Spleen (tissue), 7 donors: ENCODE measurements at regions not wholly inside any gene's neighbourhood (a gene's known extent, or its start where the extent isn't known, plus 50 kb on each side); places are given as distances from the start of the nearest gene placed in this dataset.

ENCODE experiments used
- POLR2AphosphoS5 ChIP-seq, 3 donors: sonication (generic); formaldehyde crosslinking; IDR thresholded peaks; one replicate each; pipeline ENCODE4 v1.5.1; 2017; ENCODE audit warnings: antibody characterized with exemption in 3 of 3
- TF ChIP-seq, protein P1 (sequence below), 11 experiments: fragments of 200-600 bp in 7 of 11; fragments of 450-650 bp in 4 of 11; sonication (generic) in 4 of 11; IDR thresholded peaks in 8 of 11; conservative IDR thresholded peaks in 3 of 11; 1 replicate in 7 of 11; 2 replicates in 4 of 11; pipeline versions ENCODE4 v1.4.0 to v1.8.0; 2016 to 2021; ENCODE audit warnings: antibody characterized with exemption in 11 of 11, inconsistent platforms in 4 of 11, mild to moderate bottlenecking in 1 of 11
- donor health status: DM: no; HTN: no; CAD: no; lungs with moderate emphysema.
- donor health status: DM: no; HTN: no; CAD: no.
- donor health status: DM: no; HTN: no; CAD: no.

DNA sequence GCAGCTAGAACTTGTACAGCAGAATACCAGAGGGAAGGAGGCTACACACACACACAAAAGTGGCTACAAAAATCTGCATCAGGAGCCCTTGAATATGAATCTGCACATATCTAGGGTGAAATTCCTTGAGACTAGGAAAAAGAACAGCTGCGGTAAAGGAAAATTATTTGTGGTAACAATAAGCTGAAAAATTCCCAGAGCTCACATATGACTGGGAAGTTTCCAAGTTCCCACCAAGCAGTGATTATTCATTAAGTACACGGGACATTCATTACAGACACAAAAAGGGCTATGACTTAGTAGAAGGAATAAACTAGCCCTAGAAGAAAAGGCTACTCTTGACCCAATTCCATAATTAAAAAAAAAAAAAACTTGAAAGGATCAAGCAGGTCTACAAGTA lies 149.5 kb upstream of the BACE2 start:
- TF ChIP-seq, protein P1, sequence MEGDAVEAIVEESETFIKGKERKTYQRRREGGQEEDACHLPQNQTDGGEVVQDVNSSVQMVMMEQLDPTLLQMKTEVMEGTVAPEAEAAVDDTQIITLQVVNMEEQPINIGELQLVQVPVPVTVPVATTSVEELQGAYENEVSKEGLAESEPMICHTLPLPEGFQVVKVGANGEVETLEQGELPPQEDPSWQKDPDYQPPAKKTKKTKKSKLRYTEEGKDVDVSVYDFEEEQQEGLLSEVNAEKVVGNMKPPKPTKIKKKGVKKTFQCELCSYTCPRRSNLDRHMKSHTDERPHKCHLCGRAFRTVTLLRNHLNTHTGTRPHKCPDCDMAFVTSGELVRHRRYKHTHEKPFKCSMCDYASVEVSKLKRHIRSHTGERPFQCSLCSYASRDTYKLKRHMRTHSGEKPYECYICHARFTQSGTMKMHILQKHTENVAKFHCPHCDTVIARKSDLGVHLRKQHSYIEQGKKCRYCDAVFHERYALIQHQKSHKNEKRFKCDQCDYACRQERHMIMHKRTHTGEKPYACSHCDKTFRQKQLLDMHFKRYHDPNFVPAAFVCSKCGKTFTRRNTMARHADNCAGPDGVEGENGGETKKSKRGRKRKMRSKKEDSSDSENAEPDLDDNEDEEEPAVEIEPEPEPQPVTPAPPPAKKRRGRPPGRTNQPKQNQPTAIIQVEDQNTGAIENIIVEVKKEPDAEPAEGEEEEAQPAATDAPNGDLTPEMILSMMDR (IDR thresholded peaks at IDR 0.05 in 8 of 11, conservative IDR thresholded peaks at IDR 0.05 in 3 of 11), result no peak
- no peak for TF ChIP-seq POLR2AphosphoS5 (IDR thresholded peaks at IDR 0.05)
